Osteoblast (primary cell): ENCODE measurements at regions not wholly inside any gene's neighbourhood (a gene's known extent, or its start where the extent isn't known, plus 50 kb on each side); places are given as distances from the start of the nearest gene placed in this dataset.

ENCODE experiments used
- DNase-seq: peaks from one replicate; pipeline ENCODE4 v3.0.0; 2011; ENCODE audit warnings: low spot score, mixed read lengths; ENCODE audit not compliant: insufficient read length; ENCODE audit errors: missing footprints
- H2AFZ ChIP-seq: 2 replicates; pipeline ENCODE4 v1.6.0; 2011; ENCODE audit warnings: mild to moderate bottlenecking, low read length
- H3K27ac ChIP-seq: 2 replicates; pipeline ENCODE4 v1.5.1; 2011; ENCODE audit warnings: mild to moderate bottlenecking, low read depth, low read length, moderate library complexity
- H3K27me3 ChIP-seq: 2 replicates; pipeline ENCODE4 v1.6.0; 2012; ENCODE audit warnings: mild to moderate bottlenecking, control low read depth, inconsistent platforms, low read length, moderate library complexity; ENCODE audit not compliant: insufficient read depth
- H3K36me3 ChIP-seq: 2 replicates; pipeline ENCODE4 v1.5.1; 2011; ENCODE audit warnings: mild to moderate bottlenecking, low read length, control low read depth, moderate library complexity; ENCODE audit not compliant: insufficient read depth
- H3K4me1 ChIP-seq: 2 replicates; pipeline ENCODE4 v1.5.1; 2011; ENCODE audit warnings: mild to moderate bottlenecking, low read length, control low read depth, moderate library complexity; ENCODE audit not compliant: insufficient read depth
- H3K4me2 ChIP-seq: 2 replicates; pipeline ENCODE4 v1.6.0; 2011; ENCODE audit warnings: mild to moderate bottlenecking, low read length; ENCODE audit not compliant: insufficient read depth
- H3K4me3 ChIP-seq: fragments of 200-600 bp; sonication (generic); 3 replicates; pipeline ENCODE4 v1.5.1; 2012; ENCODE audit warnings: mild to moderate bottlenecking, low read length, inconsistent platforms; ENCODE audit not compliant: insufficient read depth
- H3K79me2 ChIP-seq: 2 replicates; pipeline ENCODE4 v1.6.0; 2012; ENCODE audit warnings: mild to moderate bottlenecking, low read length, control low read depth, inconsistent platforms; ENCODE audit not compliant: insufficient read depth
- H3K9me3 ChIP-seq: 2 replicates; pipeline ENCODE4 v1.5.1; 2011; ENCODE audit warnings: low read depth, low read length, control low read depth
- H4K20me1 ChIP-seq: 2 replicates; pipeline ENCODE4 v1.6.0; 2012; ENCODE audit warnings: mild to moderate bottlenecking, low read length, control low read depth; ENCODE audit not compliant: insufficient read depth
- TF ChIP-seq, protein P1 (sequence below): IDR thresholded peaks from 2 replicates; pipeline ENCODE4 v1.5.1; 2011; ENCODE audit warnings: mild to moderate bottlenecking, low read depth, low read length, moderate library complexity; ENCODE audit errors: extremely low read depth

DNA sequence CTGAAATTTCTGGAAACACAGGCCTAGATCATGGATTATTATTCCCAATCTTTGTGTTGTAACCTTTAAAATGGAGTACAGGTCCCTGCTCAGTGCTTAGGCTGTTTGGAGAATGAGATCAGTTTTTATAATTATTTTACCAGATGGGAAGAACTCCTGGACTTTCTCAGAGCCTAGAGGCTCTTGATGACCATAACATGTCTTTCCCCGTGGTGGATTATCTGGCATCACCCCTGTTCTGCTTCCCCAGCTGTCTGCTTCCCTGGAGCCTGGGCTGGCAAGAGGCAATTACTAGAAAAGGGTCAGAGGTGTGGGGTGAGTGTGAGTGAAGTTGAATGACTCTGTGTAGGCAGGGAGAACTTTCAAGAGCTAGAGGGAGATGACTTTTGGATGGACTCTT is 143.0 kb downstream of the CARTPT start:
- TF ChIP-seq, protein P1, sequence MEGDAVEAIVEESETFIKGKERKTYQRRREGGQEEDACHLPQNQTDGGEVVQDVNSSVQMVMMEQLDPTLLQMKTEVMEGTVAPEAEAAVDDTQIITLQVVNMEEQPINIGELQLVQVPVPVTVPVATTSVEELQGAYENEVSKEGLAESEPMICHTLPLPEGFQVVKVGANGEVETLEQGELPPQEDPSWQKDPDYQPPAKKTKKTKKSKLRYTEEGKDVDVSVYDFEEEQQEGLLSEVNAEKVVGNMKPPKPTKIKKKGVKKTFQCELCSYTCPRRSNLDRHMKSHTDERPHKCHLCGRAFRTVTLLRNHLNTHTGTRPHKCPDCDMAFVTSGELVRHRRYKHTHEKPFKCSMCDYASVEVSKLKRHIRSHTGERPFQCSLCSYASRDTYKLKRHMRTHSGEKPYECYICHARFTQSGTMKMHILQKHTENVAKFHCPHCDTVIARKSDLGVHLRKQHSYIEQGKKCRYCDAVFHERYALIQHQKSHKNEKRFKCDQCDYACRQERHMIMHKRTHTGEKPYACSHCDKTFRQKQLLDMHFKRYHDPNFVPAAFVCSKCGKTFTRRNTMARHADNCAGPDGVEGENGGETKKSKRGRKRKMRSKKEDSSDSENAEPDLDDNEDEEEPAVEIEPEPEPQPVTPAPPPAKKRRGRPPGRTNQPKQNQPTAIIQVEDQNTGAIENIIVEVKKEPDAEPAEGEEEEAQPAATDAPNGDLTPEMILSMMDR: no peak
- Histone ChIP-seq H2AFZ (no peak overlapping the region), H3K4me3 (no peak overlapping the region), H3K27ac (no peak overlapping the region), H3K79me2 (no peaks in the 10 kb centered on the region), H3K27me3 (peaks cover 19% of the 10 kb centered on the region), H3K9me3 (no peaks in the 10 kb centered on the region), H4K20me1 (no peaks in the 10 kb centered on the region), H3K36me3 (no peaks in the 10 kb centered on the region), H3K4me1 (peaks cover 12% of the 10 kb centered on the region), H3K4me2 (no peak overlapping the region)
- DNase-seq: no peak

GRCh38 chr5:71862507-71863060 is 143.5 kb downstream of the CARTPT start:
- no peak overlapping the region for H3K27ac ChIP-seq
- H4K20me1 ChIP-seq: no peaks in the 10 kb centered on the region
- peaks cover 12% of the 10 kb centered on the region for H3K4me1 ChIP-seq
- no peak overlapping the region for H2AFZ ChIP-seq
- H3K27me3 ChIP-seq: peaks cover 19% of the 10 kb centered on the region
- H3K4me3 ChIP-seq: no peak overlapping the region
- H3K4me2 ChIP-seq: no peak overlapping the region
- no peaks in the 10 kb centered on the region for H3K36me3 ChIP-seq
- TF ChIP-seq, protein P1: no peak
- DNase-seq: no peak
- H3K79me2 ChIP-seq: no peaks in the 10 kb centered on the region
- H3K9me3 ChIP-seq: no peaks in the 10 kb centered on the region

DNA sequence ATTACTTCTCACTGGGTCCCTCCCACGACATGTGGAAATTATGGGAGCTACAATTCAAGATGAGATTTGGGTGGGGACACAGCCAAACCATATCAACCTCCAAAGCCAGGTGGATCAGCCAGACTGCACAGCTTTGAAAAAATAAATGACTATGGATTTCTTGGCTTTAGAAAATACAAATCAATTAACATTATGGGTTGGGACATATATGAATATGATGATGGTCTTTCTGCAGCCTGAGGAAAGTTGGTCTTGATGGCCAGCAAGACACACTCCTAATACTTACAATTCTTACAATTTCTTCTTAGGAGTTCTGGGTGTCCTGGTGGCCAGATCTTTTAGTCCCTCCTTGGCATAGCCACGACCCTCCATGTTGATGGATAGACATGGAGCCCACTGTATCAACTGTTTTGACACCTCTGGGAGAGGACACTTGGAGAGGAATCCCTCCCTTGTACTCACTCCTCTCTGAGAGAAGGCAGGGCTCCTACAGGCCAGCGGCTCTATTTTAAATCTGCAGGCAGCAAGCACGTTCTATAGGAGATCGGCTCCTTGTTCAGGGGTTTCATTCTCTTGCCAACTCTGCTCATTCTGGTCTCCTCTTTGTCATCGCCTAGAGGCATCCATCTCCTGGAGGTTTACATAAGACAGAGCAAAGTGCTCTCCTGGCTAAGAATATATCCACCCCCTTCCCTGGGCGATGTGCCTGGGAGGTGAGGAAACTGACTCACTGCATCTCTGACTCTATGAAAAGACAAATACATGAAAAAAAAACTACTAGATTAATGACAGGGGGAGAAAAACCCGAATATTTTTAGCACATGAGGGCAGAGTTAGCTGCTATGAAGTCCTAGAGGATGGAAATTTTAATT is 145.9 kb downstream of the CARTPT start:
- H3K27ac ChIP-seq: no peak overlapping the region
- peaks cover 11% of the 10 kb centered on the region for H3K27me3 ChIP-seq
- H3K36me3 ChIP-seq: no peaks in the 10 kb centered on the region
- H3K4me2 ChIP-seq: peak overlapping the region; percentile 22
- H3K79me2 ChIP-seq: no peaks in the 10 kb centered on the region
- peak; percentile 87 for DNase-seq
- TF ChIP-seq, protein P1: no peak
- H3K4me3 ChIP-seq: no peak overlapping the region
- H3K4me1 ChIP-seq: peaks cover 12% of the 10 kb centered on the region
- no peaks in the 10 kb centered on the region for H4K20me1 ChIP-seq
- H3K9me3 ChIP-seq: no peaks in the 10 kb centered on the region
- H2AFZ ChIP-seq: no peak overlapping the region

DNA sequence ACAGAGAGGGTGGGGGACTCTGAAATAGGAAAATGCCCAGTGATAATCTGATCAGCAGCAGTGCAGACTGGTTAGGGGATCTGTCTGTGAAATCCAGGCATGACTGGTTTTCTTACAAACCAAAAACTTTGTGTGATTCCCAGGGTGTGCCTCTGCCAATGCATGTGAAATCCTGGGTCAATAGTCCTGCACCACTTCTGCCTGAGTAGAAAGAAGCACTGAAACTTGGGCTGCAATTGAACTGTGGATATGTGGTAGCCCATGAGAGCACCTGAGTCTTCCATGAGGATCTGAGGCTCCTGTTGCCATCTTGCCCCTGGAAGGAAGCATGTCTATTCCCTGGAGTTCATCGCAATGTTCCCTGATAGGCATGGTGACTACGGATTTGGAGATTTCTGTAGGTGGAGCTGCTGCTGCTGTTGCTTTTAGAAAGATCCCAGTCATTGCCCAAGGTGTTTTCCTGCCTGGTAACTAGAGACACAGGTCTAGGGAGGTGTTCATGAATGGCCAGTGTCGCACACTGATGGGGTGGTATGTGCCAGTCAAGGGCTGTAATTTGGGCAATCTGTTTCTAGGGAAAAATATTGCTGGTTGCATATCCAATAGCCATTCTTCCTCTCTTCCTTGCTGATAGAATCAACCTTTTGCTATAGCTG is 146.7 kb downstream of the CARTPT start:
- Histone ChIP-seq H4K20me1 (no peaks in the 10 kb centered on the region), H3K4me2 (peak overlapping the region; percentile 22), H3K27ac (no peak overlapping the region)

More for the DNA sequence above, 146.7 kb downstream of the CARTPT start:
- TF ChIP-seq, protein P1: no peak
- Histone ChIP-seq H2AFZ (no peak overlapping the region), H3K27me3 (peaks cover 10% of the 10 kb centered on the region), H3K79me2 (no peaks in the 10 kb centered on the region), H3K36me3 (no peaks in the 10 kb centered on the region), H3K4me3 (no peak overlapping the region), H3K9me3 (no peaks in the 10 kb centered on the region), H3K4me1 (peaks cover 12% of the 10 kb centered on the region)
- DNase-seq: peak; percentile 26
